WTC11 (cell line): ENCODE measurements at regions not wholly inside any gene's neighbourhood (a gene's known extent, or its start where the extent isn't known, plus 50 kb on each side); places are given as distances from the start of the nearest gene placed in this dataset.

ENCODE experiments used
- ATAC-seq: fragments of 200-7000 bp; cut with Tn5 transposase; 2 replicates; pipeline ENCODE4 v1.10.0; 2021; ENCODE audit warnings: mild to moderate bottlenecking, moderate library complexity
- CTCF ChIA-PET: fragments of 300-600 bp; sonication (Branson Sonifier 250); formaldehyde crosslinking; loops from one replicate; lab custom pipeline; 2021; ENCODE audit warnings: antibody characterized with exemption; lab: Charles Lee
- POLR2A ChIA-PET: fragments of 350-600 bp; sonication (Branson Sonifier 250); formaldehyde crosslinking; loops from one replicate; lab custom pipeline; 2021; ENCODE audit warnings: antibody characterized with exemption; lab: Charles Lee
- DNase-seq: peaks from one replicate; pipeline ENCODE4 v3.0.0; 2021; ENCODE audit warnings: low spot score
- H3K27ac Mint-ChIP-seq: 2 replicates; pipeline ENCODE4 v1.8.0; 2021; ENCODE audit warnings: mixed read lengths
- H3K27me3 Mint-ChIP-seq: 2 replicates; pipeline ENCODE4 v1.8.0; 2021; ENCODE audit warnings: low read depth, mild to moderate bottlenecking, moderate library complexity, mixed read lengths
- H3K36me3 Mint-ChIP-seq: 2 replicates; pipeline ENCODE4 v1.8.0; 2021; ENCODE audit warnings: mixed read lengths
- H3K4me1 Mint-ChIP-seq: 2 replicates; pipeline ENCODE4 v1.8.0; 2022; ENCODE audit warnings: mixed read lengths
- H3K4me3 Mint-ChIP-seq: 2 replicates; pipeline ENCODE4 v1.8.0; 2021; ENCODE audit warnings: mild to moderate bottlenecking, moderate library complexity, mixed read lengths
- H3K9me3 Mint-ChIP-seq: 2 replicates; pipeline ENCODE4 v1.8.0; 2021; ENCODE audit warnings: mixed read lengths
- ATF1 ChIP-seq: sonication (generic); formaldehyde crosslinking; IDR thresholded peaks from 2 replicates; pipeline ENCODE4 v1.8.1; 2023; ENCODE audit warnings: mild to moderate bottlenecking, moderate library complexity, missing genetic modification reagents
- ESRRA ChIP-seq: sonication (generic); formaldehyde crosslinking; IDR thresholded peaks from 2 replicates; pipeline ENCODE4 v1.8.1; 2022; ENCODE audit warnings: mild to moderate bottlenecking, missing genetic modification reagents, borderline replicate concordance
- FOXJ3 ChIP-seq: sonication (generic); formaldehyde crosslinking; IDR thresholded peaks from 2 replicates; pipeline ENCODE4 v1.9.0; 2021; ENCODE audit warnings: missing genetic modification reagents, mild to moderate bottlenecking, borderline replicate concordance
- JAZF1 ChIP-seq: fragments of 250-450 bp; sonication (Bioruptor Pico); IDR thresholded peaks from 2 replicates; pipeline ENCODE4 v1.9.0; 2021; ENCODE audit warnings: moderate library complexity, mild to moderate bottlenecking, inconsistent platforms
- JUN ChIP-seq: sonication (generic); formaldehyde crosslinking; IDR thresholded peaks from 2 replicates; pipeline ENCODE4 v1.8.0; 2023; ENCODE audit warnings: mild to moderate bottlenecking, missing genetic modification reagents
- NFATC4 ChIP-seq: fragments of 250-450 bp; sonication (Bioruptor Pico); IDR thresholded peaks from 2 replicates; pipeline ENCODE4 v1.9.0; 2021; ENCODE audit warnings: mild to moderate bottlenecking
- OVOL2 ChIP-seq: fragments of 250-450 bp; sonication (Bioruptor Pico); IDR thresholded peaks from 2 replicates; pipeline ENCODE4 v1.9.0; 2021; ENCODE audit warnings: mild to moderate bottlenecking, borderline replicate concordance
- ZNF138 ChIP-seq: sonication (generic); formaldehyde crosslinking; conservative IDR thresholded peaks from 2 replicates; pipeline ENCODE4 v1.8.1; 2022; ENCODE audit warnings: mild to moderate bottlenecking, moderate library complexity, missing genetic modification reagents
- TF ChIP-seq, protein P1 (sequence below): sonication (generic); formaldehyde crosslinking; IDR thresholded peaks from 2 replicates; pipeline ENCODE4 v1.8.1; 2022; ENCODE audit warnings: low read depth, missing genetic modification reagents, borderline replicate concordance
- TF ChIP-seq, protein P2 (sequence below): sonication (generic); formaldehyde crosslinking; IDR thresholded peaks from 2 replicates; pipeline ENCODE4 v1.8.1; 2023; ENCODE audit warnings: mild to moderate bottlenecking, missing genetic modification reagents
- TF ChIP-seq, protein P3 (sequence below): fragments of 250-450 bp; sonication (Bioruptor Pico); IDR thresholded peaks from 2 replicates; pipeline ENCODE4 v1.9.0; 2021; ENCODE audit warnings: mild to moderate bottlenecking
- TF ChIP-seq, protein P4 (sequence below): sonication (generic); formaldehyde crosslinking; IDR thresholded peaks from 2 replicates; pipeline ENCODE4 v1.8.0; 2022; ENCODE audit warnings: mild to moderate bottlenecking, missing genetic modification reagents
- TF ChIP-seq, protein P5 (sequence below): sonication (generic); formaldehyde crosslinking; IDR thresholded peaks from 2 replicates; pipeline ENCODE4 v1.8.0; 2022; ENCODE audit warnings: missing genetic modification reagents
- TF ChIP-seq, protein P6 (sequence below): fragments of 250-450 bp; sonication (Bioruptor Pico); IDR thresholded peaks from 2 replicates; pipeline ENCODE4 v1.9.0; 2021; ENCODE audit warnings: moderate library complexity, mild to moderate bottlenecking, inconsistent platforms, borderline replicate concordance
- TF ChIP-seq, protein P7 (sequence below): fragments of 200-600 bp; IDR thresholded peaks from 2 replicates; pipeline ENCODE4 v1.8.0; 2022; ENCODE audit warnings: antibody characterized with exemption
- TF ChIP-seq, protein P8 (sequence below): sonication (generic); formaldehyde crosslinking; IDR thresholded peaks from 2 replicates; pipeline ENCODE4 v1.8.1; 2023; ENCODE audit warnings: mild to moderate bottlenecking, missing genetic modification reagents, borderline replicate concordance
- TF ChIP-seq, protein P9 (sequence below): sonication (generic); formaldehyde crosslinking; conservative IDR thresholded peaks from 2 replicates; pipeline ENCODE4 v1.8.1; 2022; ENCODE audit warnings: mild to moderate bottlenecking, missing genetic modification reagents

DNA sequence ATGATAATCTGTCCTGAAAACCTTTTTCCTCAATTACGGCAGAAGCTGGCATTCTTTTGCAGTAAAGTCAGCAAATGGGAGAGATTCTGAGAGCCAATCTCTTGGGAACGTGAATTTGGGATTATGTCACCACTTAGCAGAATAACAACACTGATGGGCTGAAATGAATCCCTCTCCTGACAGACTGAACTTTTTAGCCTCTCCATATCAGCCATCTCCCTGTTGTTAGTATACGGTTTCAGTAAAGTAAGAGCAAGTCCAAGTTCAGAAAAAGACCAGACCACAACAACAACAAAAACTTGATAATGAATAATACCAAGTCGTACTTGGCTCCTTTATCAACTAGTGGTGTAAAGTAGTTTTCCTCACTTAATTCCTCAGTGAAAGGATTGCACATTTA is 1048.8 kb downstream of the GATA3 start (continued):
- TF ChIP-seq, protein P1, sequence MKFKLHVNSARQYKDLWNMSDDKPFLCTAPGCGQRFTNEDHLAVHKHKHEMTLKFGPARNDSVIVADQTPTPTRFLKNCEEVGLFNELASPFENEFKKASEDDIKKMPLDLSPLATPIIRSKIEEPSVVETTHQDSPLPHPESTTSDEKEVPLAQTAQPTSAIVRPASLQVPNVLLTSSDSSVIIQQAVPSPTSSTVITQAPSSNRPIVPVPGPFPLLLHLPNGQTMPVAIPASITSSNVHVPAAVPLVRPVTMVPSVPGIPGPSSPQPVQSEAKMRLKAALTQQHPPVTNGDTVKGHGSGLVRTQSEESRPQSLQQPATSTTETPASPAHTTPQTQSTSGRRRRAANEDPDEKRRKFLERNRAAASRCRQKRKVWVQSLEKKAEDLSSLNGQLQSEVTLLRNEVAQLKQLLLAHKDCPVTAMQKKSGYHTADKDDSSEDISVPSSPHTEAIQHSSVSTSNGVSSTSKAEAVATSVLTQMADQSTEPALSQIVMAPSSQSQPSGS (CRISPR knock-in tag) = no peak
- TF ChIP-seq, protein P2, sequence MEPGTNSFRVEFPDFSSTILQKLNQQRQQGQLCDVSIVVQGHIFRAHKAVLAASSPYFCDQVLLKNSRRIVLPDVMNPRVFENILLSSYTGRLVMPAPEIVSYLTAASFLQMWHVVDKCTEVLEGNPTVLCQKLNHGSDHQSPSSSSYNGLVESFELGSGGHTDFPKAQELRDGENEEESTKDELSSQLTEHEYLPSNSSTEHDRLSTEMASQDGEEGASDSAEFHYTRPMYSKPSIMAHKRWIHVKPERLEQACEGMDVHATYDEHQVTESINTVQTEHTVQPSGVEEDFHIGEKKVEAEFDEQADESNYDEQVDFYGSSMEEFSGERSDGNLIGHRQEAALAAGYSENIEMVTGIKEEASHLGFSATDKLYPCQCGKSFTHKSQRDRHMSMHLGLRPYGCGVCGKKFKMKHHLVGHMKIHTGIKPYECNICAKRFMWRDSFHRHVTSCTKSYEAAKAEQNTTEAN (CRISPR knock-in tag) = no peak
- TF ChIP-seq, protein P3, sequence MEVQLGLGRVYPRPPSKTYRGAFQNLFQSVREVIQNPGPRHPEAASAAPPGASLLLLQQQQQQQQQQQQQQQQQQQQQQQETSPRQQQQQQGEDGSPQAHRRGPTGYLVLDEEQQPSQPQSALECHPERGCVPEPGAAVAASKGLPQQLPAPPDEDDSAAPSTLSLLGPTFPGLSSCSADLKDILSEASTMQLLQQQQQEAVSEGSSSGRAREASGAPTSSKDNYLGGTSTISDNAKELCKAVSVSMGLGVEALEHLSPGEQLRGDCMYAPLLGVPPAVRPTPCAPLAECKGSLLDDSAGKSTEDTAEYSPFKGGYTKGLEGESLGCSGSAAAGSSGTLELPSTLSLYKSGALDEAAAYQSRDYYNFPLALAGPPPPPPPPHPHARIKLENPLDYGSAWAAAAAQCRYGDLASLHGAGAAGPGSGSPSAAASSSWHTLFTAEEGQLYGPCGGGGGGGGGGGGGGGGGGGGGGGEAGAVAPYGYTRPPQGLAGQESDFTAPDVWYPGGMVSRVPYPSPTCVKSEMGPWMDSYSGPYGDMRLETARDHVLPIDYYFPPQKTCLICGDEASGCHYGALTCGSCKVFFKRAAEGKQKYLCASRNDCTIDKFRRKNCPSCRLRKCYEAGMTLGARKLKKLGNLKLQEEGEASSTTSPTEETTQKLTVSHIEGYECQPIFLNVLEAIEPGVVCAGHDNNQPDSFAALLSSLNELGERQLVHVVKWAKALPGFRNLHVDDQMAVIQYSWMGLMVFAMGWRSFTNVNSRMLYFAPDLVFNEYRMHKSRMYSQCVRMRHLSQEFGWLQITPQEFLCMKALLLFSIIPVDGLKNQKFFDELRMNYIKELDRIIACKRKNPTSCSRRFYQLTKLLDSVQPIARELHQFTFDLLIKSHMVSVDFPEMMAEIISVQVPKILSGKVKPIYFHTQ (CRISPR knock-in tag) = no peak
- no peak for TF ChIP-seq NFATC4 (CRISPR knock-in tag)
- TF ChIP-seq, protein P4, sequence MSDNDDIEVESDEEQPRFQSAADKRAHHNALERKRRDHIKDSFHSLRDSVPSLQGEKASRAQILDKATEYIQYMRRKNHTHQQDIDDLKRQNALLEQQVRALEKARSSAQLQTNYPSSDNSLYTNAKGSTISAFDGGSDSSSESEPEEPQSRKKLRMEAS (CRISPR knock-in tag) = no peak
- TF ChIP-seq, protein P5, sequence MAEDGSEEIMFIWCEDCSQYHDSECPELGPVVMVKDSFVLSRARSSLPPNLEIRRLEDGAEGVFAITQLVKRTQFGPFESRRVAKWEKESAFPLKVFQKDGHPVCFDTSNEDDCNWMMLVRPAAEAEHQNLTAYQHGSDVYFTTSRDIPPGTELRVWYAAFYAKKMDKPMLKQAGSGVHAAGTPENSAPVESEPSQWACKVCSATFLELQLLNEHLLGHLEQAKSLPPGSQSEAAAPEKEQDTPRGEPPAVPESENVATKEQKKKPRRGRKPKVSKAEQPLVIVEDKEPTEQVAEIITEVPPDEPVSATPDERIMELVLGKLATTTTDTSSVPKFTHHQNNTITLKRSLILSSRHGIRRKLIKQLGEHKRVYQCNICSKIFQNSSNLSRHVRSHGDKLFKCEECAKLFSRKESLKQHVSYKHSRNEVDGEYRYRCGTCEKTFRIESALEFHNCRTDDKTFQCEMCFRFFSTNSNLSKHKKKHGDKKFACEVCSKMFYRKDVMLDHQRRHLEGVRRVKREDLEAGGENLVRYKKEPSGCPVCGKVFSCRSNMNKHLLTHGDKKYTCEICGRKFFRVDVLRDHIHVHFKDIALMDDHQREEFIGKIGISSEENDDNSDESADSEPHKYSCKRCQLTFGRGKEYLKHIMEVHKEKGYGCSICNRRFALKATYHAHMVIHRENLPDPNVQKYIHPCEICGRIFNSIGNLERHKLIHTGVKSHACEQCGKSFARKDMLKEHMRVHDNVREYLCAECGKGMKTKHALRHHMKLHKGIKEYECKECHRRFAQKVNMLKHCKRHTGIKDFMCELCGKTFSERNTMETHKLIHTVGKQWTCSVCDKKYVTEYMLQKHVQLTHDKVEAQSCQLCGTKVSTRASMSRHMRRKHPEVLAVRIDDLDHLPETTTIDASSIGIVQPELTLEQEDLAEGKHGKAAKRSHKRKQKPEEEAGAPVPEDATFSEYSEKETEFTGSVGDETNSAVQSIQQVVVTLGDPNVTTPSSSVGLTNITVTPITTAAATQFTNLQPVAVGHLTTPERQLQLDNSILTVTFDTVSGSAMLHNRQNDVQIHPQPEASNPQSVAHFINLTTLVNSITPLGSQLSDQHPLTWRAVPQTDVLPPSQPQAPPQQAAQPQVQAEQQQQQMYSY (CRISPR knock-in tag) = no peak
- TF ChIP-seq ATF1 (CRISPR knock-in tag) = no peak
- TF ChIP-seq, protein P6, sequence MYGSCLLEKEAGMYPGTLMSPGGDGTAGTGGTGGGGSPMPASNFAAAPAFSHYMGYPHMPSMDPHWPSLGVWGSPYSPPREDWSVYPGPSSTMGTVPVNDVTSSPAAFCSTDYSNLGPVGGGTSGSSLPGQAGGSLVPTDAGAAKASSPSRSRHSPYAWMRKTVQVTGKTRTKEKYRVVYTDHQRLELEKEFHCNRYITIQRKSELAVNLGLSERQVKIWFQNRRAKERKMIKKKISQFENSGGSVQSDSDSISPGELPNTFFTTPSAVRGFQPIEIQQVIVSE (CRISPR knock-in tag) = no peak
- TF ChIP-seq ESRRA (CRISPR knock-in tag) = no peak
- no peak for TF ChIP-seq OVOL2 (CRISPR knock-in tag)

DNA sequence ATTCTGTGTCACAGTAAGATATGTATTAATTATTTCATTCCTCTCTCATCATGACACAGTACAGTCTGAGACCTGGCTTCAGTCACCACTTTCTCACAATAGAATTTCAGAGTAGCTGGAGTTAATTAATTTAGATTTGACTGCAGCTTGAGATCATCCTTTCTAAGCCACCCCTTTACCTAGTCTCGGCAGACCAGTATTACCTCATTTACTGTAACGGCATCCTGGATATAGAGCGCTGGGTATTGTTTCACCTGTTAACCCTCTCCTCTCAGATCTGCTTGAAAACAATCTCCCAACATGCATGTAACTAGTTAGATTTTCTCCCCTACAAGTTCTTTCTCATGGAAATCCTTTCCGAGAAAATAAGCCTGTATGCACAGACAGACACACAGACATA is 1057.5 kb downstream of the GATA3 start:
- H3K27me3 Mint-ChIP-seq = peaks cover 32% of the 10 kb centered on the region
- no peak for DNase-seq
- TF ChIP-seq, protein P7, sequence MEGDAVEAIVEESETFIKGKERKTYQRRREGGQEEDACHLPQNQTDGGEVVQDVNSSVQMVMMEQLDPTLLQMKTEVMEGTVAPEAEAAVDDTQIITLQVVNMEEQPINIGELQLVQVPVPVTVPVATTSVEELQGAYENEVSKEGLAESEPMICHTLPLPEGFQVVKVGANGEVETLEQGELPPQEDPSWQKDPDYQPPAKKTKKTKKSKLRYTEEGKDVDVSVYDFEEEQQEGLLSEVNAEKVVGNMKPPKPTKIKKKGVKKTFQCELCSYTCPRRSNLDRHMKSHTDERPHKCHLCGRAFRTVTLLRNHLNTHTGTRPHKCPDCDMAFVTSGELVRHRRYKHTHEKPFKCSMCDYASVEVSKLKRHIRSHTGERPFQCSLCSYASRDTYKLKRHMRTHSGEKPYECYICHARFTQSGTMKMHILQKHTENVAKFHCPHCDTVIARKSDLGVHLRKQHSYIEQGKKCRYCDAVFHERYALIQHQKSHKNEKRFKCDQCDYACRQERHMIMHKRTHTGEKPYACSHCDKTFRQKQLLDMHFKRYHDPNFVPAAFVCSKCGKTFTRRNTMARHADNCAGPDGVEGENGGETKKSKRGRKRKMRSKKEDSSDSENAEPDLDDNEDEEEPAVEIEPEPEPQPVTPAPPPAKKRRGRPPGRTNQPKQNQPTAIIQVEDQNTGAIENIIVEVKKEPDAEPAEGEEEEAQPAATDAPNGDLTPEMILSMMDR = no peak
- TF ChIP-seq FOXJ3 (CRISPR knock-in tag) = no peak
- no peak for TF ChIP-seq OVOL2 (CRISPR knock-in tag)
- no peak for TF ChIP-seq JUN (CRISPR knock-in tag)
- TF ChIP-seq, protein P8, sequence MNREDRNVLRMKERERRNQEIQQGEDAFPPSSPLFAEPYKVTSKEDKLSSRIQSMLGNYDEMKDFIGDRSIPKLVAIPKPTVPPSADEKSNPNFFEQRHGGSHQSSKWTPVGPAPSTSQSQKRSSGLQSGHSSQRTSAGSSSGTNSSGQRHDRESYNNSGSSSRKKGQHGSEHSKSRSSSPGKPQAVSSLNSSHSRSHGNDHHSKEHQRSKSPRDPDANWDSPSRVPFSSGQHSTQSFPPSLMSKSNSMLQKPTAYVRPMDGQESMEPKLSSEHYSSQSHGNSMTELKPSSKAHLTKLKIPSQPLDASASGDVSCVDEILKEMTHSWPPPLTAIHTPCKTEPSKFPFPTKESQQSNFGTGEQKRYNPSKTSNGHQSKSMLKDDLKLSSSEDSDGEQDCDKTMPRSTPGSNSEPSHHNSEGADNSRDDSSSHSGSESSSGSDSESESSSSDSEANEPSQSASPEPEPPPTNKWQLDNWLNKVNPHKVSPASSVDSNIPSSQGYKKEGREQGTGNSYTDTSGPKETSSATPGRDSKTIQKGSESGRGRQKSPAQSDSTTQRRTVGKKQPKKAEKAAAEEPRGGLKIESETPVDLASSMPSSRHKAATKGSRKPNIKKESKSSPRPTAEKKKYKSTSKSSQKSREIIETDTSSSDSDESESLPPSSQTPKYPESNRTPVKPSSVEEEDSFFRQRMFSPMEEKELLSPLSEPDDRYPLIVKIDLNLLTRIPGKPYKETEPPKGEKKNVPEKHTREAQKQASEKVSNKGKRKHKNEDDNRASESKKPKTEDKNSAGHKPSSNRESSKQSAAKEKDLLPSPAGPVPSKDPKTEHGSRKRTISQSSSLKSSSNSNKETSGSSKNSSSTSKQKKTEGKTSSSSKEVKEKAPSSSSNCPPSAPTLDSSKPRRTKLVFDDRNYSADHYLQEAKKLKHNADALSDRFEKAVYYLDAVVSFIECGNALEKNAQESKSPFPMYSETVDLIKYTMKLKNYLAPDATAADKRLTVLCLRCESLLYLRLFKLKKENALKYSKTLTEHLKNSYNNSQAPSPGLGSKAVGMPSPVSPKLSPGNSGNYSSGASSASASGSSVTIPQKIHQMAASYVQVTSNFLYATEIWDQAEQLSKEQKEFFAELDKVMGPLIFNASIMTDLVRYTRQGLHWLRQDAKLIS (CRISPR knock-in tag) = no peak
- TF ChIP-seq ZNF138 (CRISPR knock-in tag) = no peak
- no peak for TF ChIP-seq JAZF1
- TF ChIP-seq, protein P4 (CRISPR knock-in tag) = no peak
- TF ChIP-seq, protein P9, sequence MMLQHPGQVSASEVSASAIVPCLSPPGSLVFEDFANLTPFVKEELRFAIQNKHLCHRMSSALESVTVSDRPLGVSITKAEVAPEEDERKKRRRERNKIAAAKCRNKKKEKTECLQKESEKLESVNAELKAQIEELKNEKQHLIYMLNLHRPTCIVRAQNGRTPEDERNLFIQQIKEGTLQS (CRISPR knock-in tag) = no peak

More for the DNA sequence above, 1057.5 kb downstream of the GATA3 start:
- no peak for ATAC-seq
- H3K27ac Mint-ChIP-seq = no peak overlapping the region
- no peaks in the 10 kb centered on the region for H3K9me3 Mint-ChIP-seq
- H3K4me3 Mint-ChIP-seq = no peak overlapping the region
- ChIA-PET POLR2A (no interaction called here), CTCF (no interaction called here)
- H3K36me3 Mint-ChIP-seq = no peaks in the 10 kb centered on the region
- H3K4me1 Mint-ChIP-seq = no peaks in the 10 kb centered on the region
